GM12892 (cell line): ENCODE measurements at regions not wholly inside any gene's neighbourhood (a gene's known extent, or its start where the extent isn't known, plus 50 kb on each side); places are given as distances from the start of the nearest gene placed in this dataset.

Experiments used
- POLR2A ChIP-seq: IDR thresholded peaks from 2 replicates; pipeline ENCODE4 v1.6.1; 2011; ENCODE audit warnings: low read depth, low read length, control low read depth
- POLR2AphosphoS5 ChIP-seq: IDR thresholded peaks from 2 replicates; pipeline ENCODE4 v1.6.1; 2011; ENCODE audit warnings: low read depth, low read length, control low read depth

- no peak for TF ChIP-seq POLR2AphosphoS5
- no peak for TF ChIP-seq POLR2A
Observed at GRCh38 chr5:124302533-124302932, 443.9 kb downstream of the ZNF608 start.
